ENCODE measurements at regions not wholly inside any gene's neighbourhood (a gene's known extent, or its start where the extent isn't known, plus 50 kb on each side); places are given as distances from the start of the nearest gene placed in this dataset.

- no peak overlapping the region for H3K27ac ChIP-seq
- H3K9me3 ChIP-seq = no peaks in the 10 kb centered on the region
- no peak for TF ChIP-seq CTCF (IDR thresholded peaks at IDR 0.05)
- no peaks in the 10 kb centered on the region for H3K4me1 ChIP-seq
- H3K4me3 ChIP-seq = no peak overlapping the region
- no peaks in the 10 kb centered on the region for H3K27me3 ChIP-seq
- H3K36me3 ChIP-seq = no peaks in the 10 kb centered on the region
- no peak for DNase-seq (ENCODE audit: low spot score)
Measured at GRCh38 chr5:120217001-120217400, 247.1 kb upstream of the PRR16 start.

GRCh38 chr5:120219988-120220387 is 244.1 kb upstream of the PRR16 start:
- Histone ChIP-seq H3K36me3 (no peaks in the 10 kb centered on the region), H3K27me3 (no peaks in the 10 kb centered on the region), H3K4me1 (no peaks in the 10 kb centered on the region), H3K27ac (no peak overlapping the region), H3K9me3 (no peaks in the 10 kb centered on the region), H3K4me3 (no peak overlapping the region)
- no peak for DNase-seq (ENCODE audit: low spot score)
- no peak for TF ChIP-seq CTCF (IDR thresholded peaks at IDR 0.05)

GRCh38 chr5:120225524-120225923 is 238.6 kb upstream of the PRR16 start:
- no peak overlapping the region for H3K27ac ChIP-seq

GRCh38 chr5:120228262-120229031 is 235.7 kb upstream of the PRR16 start:
- no peaks in the 10 kb centered on the region for H3K27me3 ChIP-seq
- H3K4me1 ChIP-seq = no peaks in the 10 kb centered on the region
- TF ChIP-seq CTCF (IDR thresholded peaks at IDR 0.05) = no peak
- H3K36me3 ChIP-seq = no peaks in the 10 kb centered on the region
- no peak for DNase-seq (ENCODE audit: low spot score)
- no peak overlapping the region for H3K4me3 ChIP-seq
- H3K9me3 ChIP-seq = no peaks in the 10 kb centered on the region
- no peak overlapping the region for H3K27ac ChIP-seq

More at GRCh38 chr5:120225524-120225923, 238.6 kb upstream of the PRR16 start:
- TF ChIP-seq CTCF (IDR thresholded peaks at IDR 0.05) = no peak
- Histone ChIP-seq H3K9me3 (no peaks in the 10 kb centered on the region), H3K27me3 (no peaks in the 10 kb centered on the region), H3K36me3 (no peaks in the 10 kb centered on the region), H3K4me1 (no peaks in the 10 kb centered on the region), H3K4me3 (no peak overlapping the region)
- DNase-seq (ENCODE audit: low spot score) = no peak

GRCh38 chr5:120229036-120229435 is 235.1 kb upstream of the PRR16 start:
- no peaks in the 10 kb centered on the region for H3K27me3 ChIP-seq
- H3K9me3 ChIP-seq = no peaks in the 10 kb centered on the region
- no peak overlapping the region for H3K4me3 ChIP-seq
- no peaks in the 10 kb centered on the region for H3K4me1 ChIP-seq
- no peak for DNase-seq (ENCODE audit: low spot score)
- TF ChIP-seq CTCF (IDR thresholded peaks at IDR 0.05) = no peak
- H3K36me3 ChIP-seq = no peaks in the 10 kb centered on the region
- H3K27ac ChIP-seq = no peak overlapping the region

GRCh38 chr5:120231563-120231962 is 232.5 kb upstream of the PRR16 start:
- no peaks in the 10 kb centered on the region for H3K27me3 ChIP-seq
- no peaks in the 10 kb centered on the region for H3K9me3 ChIP-seq
- H3K27ac ChIP-seq = no peak overlapping the region
- no peak for TF ChIP-seq CTCF (IDR thresholded peaks at IDR 0.05)
- no peak overlapping the region for H3K4me3 ChIP-seq
- DNase-seq (ENCODE audit: low spot score) = no peak
- no peaks in the 10 kb centered on the region for H3K36me3 ChIP-seq
- no peaks in the 10 kb centered on the region for H3K4me1 ChIP-seq

All from right atrium auricular region (tissue), 2 donors.